Mucosa of descending colon (tissue), 3 donors: ENCODE measurements at regions not wholly inside any gene's neighbourhood (a gene's known extent, or its start where the extent isn't known, plus 50 kb on each side); places are given as distances from the start of the nearest gene placed in this dataset.

ENCODE experiments used
- ATAC-seq: fragments of 200-7000 bp; cut with Tn5 transposase; one replicate; pipeline ENCODE4 v1.9.1; 2020; ENCODE audit warnings: mild to moderate bottlenecking, moderate library complexity
- DNase-seq, 3 donors: peaks; one replicate each; pipeline ENCODE4 v3.0.0-alpha.2; 2020
- H3K36me3 ChIP-seq: fragments of 200-600 bp; one replicate; pipeline ENCODE4 v1.8.0; 2021; ENCODE audit warnings: low read depth, mild to moderate bottlenecking
- H3K4me1 ChIP-seq: fragments of 200-600 bp; one replicate; pipeline ENCODE4 v1.8.0; 2021; ENCODE audit warnings: low read depth, mild to moderate bottlenecking
- H3K4me3 ChIP-seq: fragments of 200-600 bp; one replicate; pipeline ENCODE4 v1.8.0; 2021; ENCODE audit warnings: mild to moderate bottlenecking
- H3K9me3 ChIP-seq: fragments of 200-600 bp; one replicate; pipeline ENCODE4 v1.8.0; 2021; ENCODE audit warnings: mild to moderate bottlenecking
- CTCF ChIP-seq: fragments of 200-600 bp; IDR thresholded peaks from one replicate; pipeline ENCODE4 v1.8.0; 2022; ENCODE audit warnings: antibody characterized with exemption, mild to moderate bottlenecking
- intact Hi-C, 2 donors: fragments of 100-400 bp; cut with DNase I in 1 of 2; cut with micrococcal nuclease in 1 of 2; formaldehyde crosslinking; loops; one replicate each; pipeline versions ENCODE4 v1.11.0 to v1.11.1; 2022; cut with DNase I, micrococcal nuclease
- donor health status: DM: no; HTN: no; CAD: no; lungs with moderate emphysema.
- donor health status: DM: no; HTN: no; CAD: no.
- donor health status: DM: no; HTN: yes; CAD: no.

- ATAC-seq (no peak), DNase-seq (no peak)
- intact Hi-C loops, result no loop called here
Measured at GRCh38 chr10:61547297-61547696, 94.1 kb upstream of the TMEM26 start.

GRCh38 chr10:61545170-61545569 is 92.0 kb upstream of the TMEM26 start:
- intact Hi-C loops, result no loop called here
- no peaks in the 10 kb centered on the region for H3K4me1 ChIP-seq
- H3K36me3 ChIP-seq, result no peaks in the 10 kb centered on the region
- no peaks in the 10 kb centered on the region for H3K9me3 ChIP-seq
- no peak overlapping the region for H3K4me3 ChIP-seq
- DNase-seq, result no peak
- TF ChIP-seq CTCF, result no peak
- no peak for ATAC-seq

More at GRCh38 chr10:61547297-61547696, 94.1 kb upstream of the TMEM26 start:
- Histone ChIP-seq H3K36me3 (no peaks in the 10 kb centered on the region), H3K4me3 (no peak overlapping the region), H3K9me3 (no peaks in the 10 kb centered on the region), H3K4me1 (no peaks in the 10 kb centered on the region)
- TF ChIP-seq CTCF, result no peak

GRCh38 chr10:61543831-61544230 is 90.7 kb upstream of the TMEM26 start:
- Histone ChIP-seq H3K36me3 (no peaks in the 10 kb centered on the region), H3K4me1 (no peaks in the 10 kb centered on the region), H3K9me3 (no peaks in the 10 kb centered on the region), H3K4me3 (no peak overlapping the region)
- intact Hi-C loops, result no loop called here
- no peak for TF ChIP-seq CTCF
- no peak for DNase-seq
- no peak for ATAC-seq

GRCh38 chr10:61542596-61542995 is 89.4 kb upstream of the TMEM26 start:
- no peaks in the 10 kb centered on the region for H3K9me3 ChIP-seq
- no peak for TF ChIP-seq CTCF
- no peak for ATAC-seq
- intact Hi-C loops, result no loop called here
- no peaks in the 10 kb centered on the region for H3K36me3 ChIP-seq
- no peak for DNase-seq
- no peak overlapping the region for H3K4me3 ChIP-seq
- H3K4me1 ChIP-seq, result no peaks in the 10 kb centered on the region

GRCh38 chr10:61541960-61542359 is 88.8 kb upstream of the TMEM26 start:
- no peak for DNase-seq
- no peaks in the 10 kb centered on the region for H3K4me1 ChIP-seq
- H3K36me3 ChIP-seq, result no peaks in the 10 kb centered on the region
- no peak overlapping the region for H3K4me3 ChIP-seq
- H3K9me3 ChIP-seq, result no peaks in the 10 kb centered on the region
- no peak for ATAC-seq
- TF ChIP-seq CTCF, result no peak
- intact Hi-C loops, result no loop called here

- no peaks in the 10 kb centered on the region for H3K36me3 ChIP-seq
- intact Hi-C loops, result no loop called here
- H3K4me1 ChIP-seq, result no peaks in the 10 kb centered on the region
- no peaks in the 10 kb centered on the region for H3K9me3 ChIP-seq
- ATAC-seq, result no peak
- no peak for TF ChIP-seq CTCF
- no peak for DNase-seq
- no peak overlapping the region for H3K4me3 ChIP-seq
Measured at GRCh38 chr10:61539876-61540275, 86.7 kb upstream of the TMEM26 start.
